ENCODE measurements at regions not wholly inside any gene's neighbourhood (a gene's known extent, or its start where the extent isn't known, plus 50 kb on each side); places are given as distances from the start of the nearest gene placed in this dataset.
"Not testable (repeated sequence)": the region's sequence is repeated elsewhere in the genome, so short reads cannot be mapped to it uniquely, and the experiment has no call there.

DNA sequence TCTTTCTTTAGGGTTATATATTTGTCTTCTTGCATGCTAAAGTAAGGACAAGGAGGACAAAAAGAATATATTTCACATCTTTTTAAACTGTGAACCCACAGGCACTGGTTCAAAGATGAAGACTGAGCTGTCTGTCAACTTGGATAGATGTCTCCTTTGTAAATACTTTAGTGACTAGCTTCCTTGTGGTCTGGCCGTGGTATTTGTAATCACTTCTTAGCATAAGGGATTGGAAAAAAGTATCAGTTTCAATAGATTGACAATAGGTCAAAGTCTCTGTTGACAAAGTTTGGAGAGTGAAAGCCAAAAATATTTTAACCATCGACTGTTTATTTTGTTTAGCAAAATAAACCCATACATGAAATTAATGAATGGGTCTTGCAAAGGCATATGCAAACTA lies 91.4 kb downstream of the TMEM167A start:
- DNase-seq, result no peak
- no peaks in the 10 kb centered on the region for H3K4me1 ChIP-seq
- no peak for TF ChIP-seq POLR2A (IDR thresholded peaks at IDR 0.05)
- TF ChIP-seq POLR2AphosphoS5 (IDR thresholded peaks at IDR 0.05), result no peak
- TF ChIP-seq, protein P1, sequence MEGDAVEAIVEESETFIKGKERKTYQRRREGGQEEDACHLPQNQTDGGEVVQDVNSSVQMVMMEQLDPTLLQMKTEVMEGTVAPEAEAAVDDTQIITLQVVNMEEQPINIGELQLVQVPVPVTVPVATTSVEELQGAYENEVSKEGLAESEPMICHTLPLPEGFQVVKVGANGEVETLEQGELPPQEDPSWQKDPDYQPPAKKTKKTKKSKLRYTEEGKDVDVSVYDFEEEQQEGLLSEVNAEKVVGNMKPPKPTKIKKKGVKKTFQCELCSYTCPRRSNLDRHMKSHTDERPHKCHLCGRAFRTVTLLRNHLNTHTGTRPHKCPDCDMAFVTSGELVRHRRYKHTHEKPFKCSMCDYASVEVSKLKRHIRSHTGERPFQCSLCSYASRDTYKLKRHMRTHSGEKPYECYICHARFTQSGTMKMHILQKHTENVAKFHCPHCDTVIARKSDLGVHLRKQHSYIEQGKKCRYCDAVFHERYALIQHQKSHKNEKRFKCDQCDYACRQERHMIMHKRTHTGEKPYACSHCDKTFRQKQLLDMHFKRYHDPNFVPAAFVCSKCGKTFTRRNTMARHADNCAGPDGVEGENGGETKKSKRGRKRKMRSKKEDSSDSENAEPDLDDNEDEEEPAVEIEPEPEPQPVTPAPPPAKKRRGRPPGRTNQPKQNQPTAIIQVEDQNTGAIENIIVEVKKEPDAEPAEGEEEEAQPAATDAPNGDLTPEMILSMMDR (IDR thresholded peaks at IDR 0.05 in 8 of 11, conservative IDR thresholded peaks at IDR 0.05 in 3 of 11), result no peak
- 55 to 62% (median 58%) methylated on average over 2 of the region's 2 CpGs for WGBS, 5 donors
- H3K9me3 ChIP-seq, result no peaks in the 10 kb centered on the region
- H3K27ac ChIP-seq, result no peak overlapping the region
- no peaks in the 10 kb centered on the region for H3K36me3 ChIP-seq
- no peaks in the 10 kb centered on the region for H3K27me3 ChIP-seq (replicated peaks in 1 of 7)
- no peak overlapping the region for H3K4me3 ChIP-seq
- intact Hi-C loops (cut with DNase I; ENCODE audit: low total_unique reads), result no loop called here

DNA sequence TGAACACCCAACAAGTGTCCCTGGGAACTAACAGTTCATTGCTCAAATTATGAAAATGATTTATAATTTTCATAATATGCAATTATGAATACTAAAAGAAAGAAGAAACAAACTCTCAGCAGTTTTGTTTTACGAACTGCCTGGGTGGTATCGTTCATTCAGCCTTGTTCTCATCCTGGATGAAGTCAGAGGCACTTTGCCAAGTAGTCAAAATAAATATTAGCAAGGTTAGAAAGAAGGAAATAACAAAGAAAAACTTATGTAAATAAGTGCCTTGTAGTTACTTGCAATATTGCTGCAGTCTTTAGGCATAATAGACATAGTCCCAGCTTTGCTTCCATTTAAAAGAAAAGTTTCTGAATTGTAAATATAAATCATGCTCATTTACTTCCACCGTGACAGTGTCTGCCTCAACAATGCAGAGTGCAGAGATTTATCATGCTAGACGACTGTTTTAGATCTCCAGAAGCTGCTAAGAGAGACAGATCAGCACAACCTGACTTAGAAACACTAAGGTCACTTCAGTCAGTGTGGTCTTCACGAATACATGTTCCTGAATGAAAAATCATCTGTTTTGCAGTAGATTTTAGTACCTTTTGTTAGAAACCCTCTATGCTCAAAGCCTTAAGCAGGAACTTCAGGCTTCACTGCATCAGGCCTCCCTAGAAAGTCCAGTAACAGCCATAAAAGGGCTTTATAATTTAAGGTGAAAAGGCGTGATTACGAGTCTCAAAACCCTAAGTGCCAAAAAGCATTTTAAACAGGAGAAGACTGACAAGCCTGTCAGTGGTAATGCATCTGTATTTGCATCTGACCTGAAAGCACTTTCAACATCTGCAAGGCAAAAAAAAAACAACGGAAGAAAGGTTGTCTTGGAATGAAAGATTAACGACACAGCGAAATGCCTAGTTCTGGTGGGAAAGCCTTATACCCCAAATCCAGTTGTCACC lies 92.1 kb downstream of the TMEM167A start:
- 46 to 50% (median 48%) methylated on average over 10 of the region's 10 CpGs for WGBS, 5 donors
- no peaks in the 10 kb centered on the region for H3K4me1 ChIP-seq
- no peaks in the 10 kb centered on the region for H3K9me3 ChIP-seq
- no peak overlapping the region for H3K27ac ChIP-seq
- intact Hi-C loops (cut with DNase I; ENCODE audit: low total_unique reads), result no loop called here
- no peaks in the 10 kb centered on the region for H3K27me3 ChIP-seq (replicated peaks in 1 of 7)
- H3K36me3 ChIP-seq, result no peaks in the 10 kb centered on the region
- no peak for TF ChIP-seq POLR2A (IDR thresholded peaks at IDR 0.05)
- TF ChIP-seq, protein P1 (IDR thresholded peaks at IDR 0.05 in 8 of 11, conservative IDR thresholded peaks at IDR 0.05 in 3 of 11), result no peak
- TF ChIP-seq POLR2AphosphoS5 (IDR thresholded peaks at IDR 0.05), result no peak
- DNase-seq, result no peak
- H3K4me3 ChIP-seq, result no peak overlapping the region

DNA sequence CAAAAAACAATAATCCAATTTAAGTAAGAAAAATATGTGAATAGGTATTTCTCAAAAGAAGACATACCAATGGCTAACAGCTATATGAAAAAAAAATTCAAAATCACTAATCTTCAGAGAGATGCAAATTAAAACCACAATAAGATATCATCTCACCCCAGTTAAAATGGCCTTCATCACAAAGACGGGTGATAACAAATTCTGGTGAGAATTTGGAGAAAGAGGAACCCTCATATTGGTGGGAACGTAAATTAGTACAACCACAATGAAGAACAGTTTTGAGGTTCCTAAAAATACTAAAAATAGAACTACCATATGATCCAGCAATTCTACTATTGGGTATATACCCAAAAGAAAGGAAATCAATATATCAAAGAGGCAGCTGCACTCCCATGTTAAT lies 94.3 kb downstream of the TMEM167A start:
- intact Hi-C loops (cut with DNase I; ENCODE audit: low total_unique reads), result no loop called here
- 34 to 56% (median 43%) methylated on average over 2 of the region's 2 CpGs for WGBS, 5 donors
- TF ChIP-seq POLR2AphosphoS5 (IDR thresholded peaks at IDR 0.05) (no peak), POLR2A (IDR thresholded peaks at IDR 0.05) (no peak)
- TF ChIP-seq, protein P1 (IDR thresholded peaks at IDR 0.05 in 8 of 11, conservative IDR thresholded peaks at IDR 0.05 in 3 of 11), result no peak

DNA sequence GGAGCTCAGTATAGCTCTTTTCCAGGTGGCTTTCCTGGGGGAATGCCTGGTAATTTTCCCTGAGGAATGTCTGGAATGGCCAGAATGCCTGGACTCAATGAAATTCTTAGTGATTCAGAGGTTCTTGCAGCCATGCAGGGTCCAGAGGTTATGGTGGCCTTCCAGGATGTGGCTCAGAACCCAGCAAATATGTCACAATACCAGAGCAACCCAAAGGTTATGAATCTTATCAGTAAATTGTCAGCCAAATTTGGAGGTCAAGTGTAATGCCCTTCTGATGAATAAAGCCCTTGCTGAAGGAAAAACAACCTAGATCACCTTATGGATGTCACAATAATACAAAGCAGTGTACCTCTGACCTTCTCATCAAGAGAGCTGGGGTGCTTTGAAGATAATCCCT lies 100.3 kb downstream of the TMEM167A start:
- intact Hi-C loops (cut with DNase I; ENCODE audit: low total_unique reads); H3K36me3 ChIP-seq; H3K27me3 ChIP-seq (replicated peaks in 1 of 7); H3K4me3 ChIP-seq; H3K27ac ChIP-seq; H3K4me1 ChIP-seq; DNase-seq: not testable (repeated sequence)
- peaks cover 0 to 43% (median 30%) of the 10 kb centered on the region in 8 donors for H3K9me3 ChIP-seq

More for the DNA sequence above, 94.3 kb downstream of the TMEM167A start:
- DNase-seq, result no peak
- Histone ChIP-seq H3K4me3 (no peak overlapping the region), H3K27me3 (replicated peaks in 1 of 7) (no peaks in the 10 kb centered on the region), H3K27ac (no peak overlapping the region), H3K4me1 (no peaks in the 10 kb centered on the region), H3K36me3 (no peaks in the 10 kb centered on the region), H3K9me3 (no peaks in the 10 kb centered on the region)
